HCT116 (cell line): ENCODE measurements at regions not wholly inside any gene's neighbourhood (a gene's known extent, or its start where the extent isn't known, plus 50 kb on each side); places are given as distances from the start of the nearest gene placed in this dataset.
"Not testable (repeated sequence)": the region's sequence is repeated elsewhere in the genome, so short reads cannot be mapped to it uniquely, and the experiment has no call there.

Experiments used
- ATAC-seq: fragments of 200-7000 bp; cut with Tn5 transposase; 2 replicates; pipeline ENCODE4 v1.9.1; 2020; ENCODE audit warnings: mild to moderate bottlenecking, moderate library complexity
- BruUV-seq: library from RNA; stranded (reverse); fragments of 400-500 nt; replicated peaks from 2 replicates; lab custom pipeline; 2021; lab: Mats Ljungman, UMichigan
- CTCF ChIA-PET: fragments of 300-600 bp; sonication (Branson Sonifier 250); formaldehyde crosslinking; loops from one replicate; lab custom pipeline; 2021; ENCODE audit warnings: antibody characterized with exemption; lab: Charles Lee
- POLR2A ChIA-PET: fragments of 300-600, 350-600 bp; sonication (Branson Sonifier 250); formaldehyde crosslinking; loops from one replicate; lab custom pipeline; 2021; ENCODE audit warnings: antibody characterized with exemption; lab: Charles Lee
- RAD21 ChIA-PET, 2 experiments: fragments of 300-600 bp; sonication (Branson Sonifier 250); formaldehyde crosslinking; loops; one replicate each; lab custom pipeline; 2023; ENCODE audit warnings: low total read pairs in 2 of 2; ENCODE audit not compliant: uncharacterized antibody in 2 of 2, unreplicated experiment in 2 of 2, low non-redundant PET in 1 of 2; lab: Charles Lee
- DNase-seq: peaks from one replicate; pipeline ENCODE4 v3.0.0-alpha.2; 2010; ENCODE audit warnings: low read depth, low spot score
- H2AFZ ChIP-seq: fragments of 200-600 bp; shearing (Covaris generic), sonication (generic); 2 replicates; pipeline ENCODE4 v1.6.1; 2017; ENCODE audit warnings: low read depth, mixed run types, mixed read lengths, antibody characterized with exemption, low read length; ENCODE audit not compliant: poor library complexity, severe bottlenecking
- H3K27ac ChIP-seq: 2 replicates; pipeline ENCODE4 v1.5.1; 2012; ENCODE audit warnings: low read depth, low read length
- H3K27me3 ChIP-seq: fragments of 200-600 bp; sonication (generic); 2 replicates; pipeline ENCODE4 v1.6.1; 2016; ENCODE audit warnings: mixed run types, low read length, mixed read lengths; ENCODE audit not compliant: insufficient read depth
- H3K36me3 ChIP-seq, 2 experiments: fragments of 200-500 bp in 1 of 2; fragments of 200-600 bp in 1 of 2; sonication (Bioruptor generic) in 1 of 2; sonication (generic) in 1 of 2; 2 replicates each; pipeline versions ENCODE4 v1.5.1 to v1.6.1; 2014 to 2016; ENCODE audit warnings: low read length in 2 of 2, inconsistent platforms in 1 of 2, mixed read lengths in 1 of 2, mixed run types in 1 of 2; ENCODE audit not compliant: insufficient read depth in 2 of 2, control insufficient read depth in 1 of 2
- H3K4me1 ChIP-seq, 2 experiments: fragments of 200-600 bp in 1 of 2; sonication (generic) in 1 of 2; 2 replicates each; pipeline versions ENCODE4 v1.5.1 to v1.6.1; 2012 to 2017; ENCODE audit warnings: low read length in 2 of 2, inconsistent platforms in 1 of 2, mild to moderate bottlenecking in 1 of 2, mixed read lengths in 1 of 2, mixed run types in 1 of 2, moderate library complexity in 1 of 2; ENCODE audit not compliant: insufficient read depth in 2 of 2, control insufficient read depth in 1 of 2
- H3K4me2 ChIP-seq: fragments of 200-600 bp; sonication (generic); 2 replicates; pipeline ENCODE4 v1.6.1; 2017; ENCODE audit warnings: mixed run types, low read length, mixed read lengths
- H3K4me3 ChIP-seq, 2 experiments: fragments of 200-600 bp in 1 of 2; sonication (generic) in 1 of 2; replicated peaks in 1 of 2; 2 replicates each; pipeline ENCODE4 v1.5.1; 2011 to 2016; ENCODE audit warnings: low read length in 2 of 2, control low read depth in 1 of 2, low read depth in 1 of 2, mild to moderate bottlenecking in 1 of 2, mixed read lengths in 1 of 2, mixed run types in 1 of 2
- H3K79me2 ChIP-seq: fragments of 200-600 bp; sonication (generic); 2 replicates; pipeline ENCODE4 v1.6.1; 2017; ENCODE audit warnings: mild to moderate bottlenecking, mixed run types, low read length, moderate library complexity, mixed read lengths; ENCODE audit not compliant: insufficient read depth
- H3K9ac ChIP-seq: fragments of 200-600 bp; sonication (generic); 2 replicates; pipeline ENCODE4 v1.6.1; 2016; ENCODE audit warnings: low read length, mixed read lengths
- H3K9me2 ChIP-seq: fragments of 200-600 bp; sonication (generic), shearing (Covaris generic); 2 replicates; pipeline ENCODE4 v1.6.1; 2017; ENCODE audit warnings: mixed run types, mild to moderate bottlenecking, moderate library complexity; ENCODE audit not compliant: insufficient read depth
- H3K9me3 ChIP-seq, 2 experiments: fragments of 200-500 bp in 1 of 2; fragments of 200-600 bp in 1 of 2; sonication (Bioruptor generic) in 1 of 2; sonication (generic) in 1 of 2; 2 replicates each; pipeline ENCODE4 v1.6.1; 2014 to 2017; ENCODE audit warnings: low read length in 2 of 2, mixed read lengths in 2 of 2, inconsistent platforms in 1 of 2, low read depth in 1 of 2, mild to moderate bottlenecking in 1 of 2, mixed run types in 1 of 2, moderate library complexity in 1 of 2; ENCODE audit not compliant: control insufficient read depth in 1 of 2, insufficient read depth in 1 of 2
- H4K20me1 ChIP-seq: fragments of 200-600 bp; sonication (generic), shearing (Covaris generic); 2 replicates; pipeline ENCODE4 v1.6.1; 2017; ENCODE audit warnings: mixed run types, mild to moderate bottlenecking, moderate library complexity; ENCODE audit not compliant: insufficient read depth
- intact Hi-C: fragments of 100-400 bp; cut with micrococcal nuclease; formaldehyde crosslinking; loops from 2 replicates; pipeline ENCODE4 v1.10.0; 2022

GRCh38 chr20:58767817-58768216 is 75.2 kb downstream of the NPEPL1 start:
- H3K36me3 ChIP-seq, H3K9ac ChIP-seq, H3K9me2 ChIP-seq, H4K20me1 ChIP-seq, BruUV-seq, H3K4me3 ChIP-seq, H2AFZ ChIP-seq, RAD21 ChIA-PET, H3K4me1 ChIP-seq, ATAC-seq, POLR2A ChIA-PET, H3K9me3 ChIP-seq, intact Hi-C loops, H3K4me2 ChIP-seq, CTCF ChIA-PET, DNase-seq, H3K27ac ChIP-seq, H3K79me2 ChIP-seq: not testable (repeated sequence)
- H3K27me3 ChIP-seq, result peaks cover 81% of the 10 kb centered on the region
